NCI-H1417 (cell line): ENCODE measurements at regions not wholly inside any gene's neighbourhood (a gene's known extent, or its start where the extent isn't known, plus 50 kb on each side); places are given as distances from the start of the nearest gene placed in this dataset.
"Not testable (repeated sequence)": the region's sequence is repeated elsewhere in the genome, so short reads cannot be mapped to it uniquely, and the experiment has no call there.

Experiments used
- DNase-seq, 3 experiments: peaks; one replicate each; lab custom pipeline; 2025; lab: John Stamatoyannopoulos, UW

DNA sequence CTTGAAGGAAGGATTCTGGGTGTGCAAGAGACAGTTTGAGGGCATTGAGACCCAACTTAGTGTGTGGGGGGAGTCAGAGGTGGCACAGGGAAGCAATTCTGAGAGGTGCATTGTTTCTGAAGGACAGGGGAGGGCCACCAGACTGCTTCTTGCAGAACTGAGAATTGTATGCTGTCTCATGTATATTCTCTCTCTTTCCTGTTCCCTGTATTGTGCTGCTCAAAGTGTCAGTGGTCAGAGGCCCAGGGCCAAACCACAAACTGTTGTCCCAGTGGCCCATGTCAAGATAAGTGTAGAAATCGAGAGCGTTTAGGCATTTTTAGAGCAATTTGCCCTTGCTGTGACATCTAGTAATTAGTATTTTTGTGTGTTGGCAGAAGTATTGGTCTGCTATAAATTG is 567.1 kb downstream of the EDEM1 start:
- DNase-seq = no peak

DNA sequence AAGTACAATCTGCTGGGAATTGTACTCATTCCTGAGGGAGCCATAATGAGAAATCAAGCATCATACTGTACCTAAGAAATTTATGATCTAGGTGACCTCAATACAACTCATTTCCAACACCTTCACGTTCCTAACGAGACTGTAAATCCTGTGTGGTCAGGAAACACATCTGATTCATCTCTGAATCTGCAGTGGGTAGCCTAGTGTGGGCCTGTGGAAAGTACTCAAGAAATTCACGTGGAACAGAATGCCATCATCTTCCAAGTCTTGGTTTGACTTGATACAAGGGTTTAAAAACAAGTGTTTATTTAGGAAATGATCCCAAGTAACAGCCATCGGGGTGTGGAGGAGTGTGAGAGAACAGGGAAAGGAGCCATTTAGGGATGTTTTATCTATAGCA is 568.9 kb downstream of the EDEM1 start:
- no peak for DNase-seq

DNA sequence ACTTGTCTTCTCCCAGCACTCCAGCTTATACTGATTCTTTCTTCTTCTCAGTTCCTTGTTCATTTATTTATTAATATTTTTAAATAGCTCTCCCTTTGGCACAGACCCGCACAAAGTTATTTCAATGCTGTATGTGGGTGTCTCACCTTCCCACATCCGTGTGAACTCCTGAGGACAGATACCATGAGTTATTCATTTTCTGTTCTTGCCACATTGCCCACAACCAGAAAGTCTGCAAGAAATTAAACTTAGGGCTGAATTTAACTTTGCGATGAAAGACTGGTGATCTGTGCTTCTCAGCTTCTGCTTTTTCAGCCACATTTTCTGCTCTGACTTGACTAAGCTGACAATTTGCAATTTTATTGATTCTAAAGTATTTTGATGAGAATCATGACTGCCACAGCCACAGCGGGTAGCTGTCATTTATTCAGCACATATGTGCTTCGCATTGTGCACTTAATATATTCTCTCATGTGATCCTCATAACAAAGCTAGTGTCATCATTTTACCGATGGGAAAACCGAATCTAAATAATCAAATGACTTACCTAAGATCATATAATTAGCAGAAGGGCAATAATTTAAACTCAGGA is 569.8 kb downstream of the EDEM1 start:
- DNase-seq = no peak

GRCh38 chr3:5758699-5759098 is 571.2 kb downstream of the EDEM1 start:
- no peak for DNase-seq

DNA sequence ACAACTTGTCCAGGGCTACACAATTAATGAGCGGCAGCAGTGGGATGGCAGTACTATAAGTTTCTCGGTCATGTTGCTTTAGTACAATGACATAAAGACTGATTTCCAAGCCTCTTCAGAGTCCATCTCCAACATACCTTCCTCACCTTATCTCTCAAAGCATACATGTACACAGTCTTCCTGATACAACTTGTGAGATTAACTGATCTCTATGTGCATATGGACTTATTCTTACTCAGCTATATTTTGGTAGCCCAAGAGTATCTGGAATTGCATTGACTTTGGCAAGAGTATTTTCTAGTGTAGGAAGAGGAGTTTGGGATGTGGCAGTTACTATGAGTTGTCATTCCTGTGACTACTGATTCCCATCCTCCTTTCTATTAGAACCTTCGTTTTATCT is 575.0 kb downstream of the EDEM1 start:
- no peak for DNase-seq

GRCh38 chr3:5766848-5767247 is 579.3 kb downstream of the EDEM1 start:
- no peak for DNase-seq

- DNase-seq = no peak
These were observed 579.8 kb downstream of the EDEM1 start for GRCh38 chr3:5767304-5767703.

DNA sequence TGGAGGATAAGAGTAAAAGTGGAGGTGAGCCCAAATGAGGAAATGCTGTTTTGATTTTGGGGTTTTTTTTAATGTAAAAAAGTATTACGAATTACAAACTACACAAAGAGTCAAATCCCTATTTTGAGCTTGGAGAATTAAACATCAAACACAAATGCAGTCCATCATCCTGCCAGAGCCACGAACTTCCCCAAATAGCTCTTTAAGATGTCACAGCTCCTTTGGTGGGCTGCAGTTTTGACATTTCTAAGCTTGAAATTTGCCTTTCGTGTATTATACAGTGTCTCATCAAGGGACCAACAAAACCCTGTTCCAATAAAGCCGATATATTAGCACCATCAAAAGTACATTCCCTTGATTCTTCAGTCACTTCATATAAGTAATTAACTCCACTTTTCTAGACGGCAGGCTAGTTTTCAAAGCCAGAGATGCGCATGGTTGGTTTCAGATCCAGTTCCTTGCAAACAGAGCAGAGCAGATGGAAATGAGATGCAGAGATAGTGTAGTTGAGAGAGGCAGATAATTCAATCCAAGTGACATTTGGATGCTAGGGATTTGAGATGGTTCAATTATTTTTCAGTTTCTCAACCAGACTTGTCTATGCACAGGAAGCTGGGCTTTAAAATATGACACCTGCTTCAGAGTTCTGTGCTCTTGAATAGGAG is 580.9 kb downstream of the EDEM1 start:
- DNase-seq = peak in 1 of 3 experiments; percentile 7

DNA sequence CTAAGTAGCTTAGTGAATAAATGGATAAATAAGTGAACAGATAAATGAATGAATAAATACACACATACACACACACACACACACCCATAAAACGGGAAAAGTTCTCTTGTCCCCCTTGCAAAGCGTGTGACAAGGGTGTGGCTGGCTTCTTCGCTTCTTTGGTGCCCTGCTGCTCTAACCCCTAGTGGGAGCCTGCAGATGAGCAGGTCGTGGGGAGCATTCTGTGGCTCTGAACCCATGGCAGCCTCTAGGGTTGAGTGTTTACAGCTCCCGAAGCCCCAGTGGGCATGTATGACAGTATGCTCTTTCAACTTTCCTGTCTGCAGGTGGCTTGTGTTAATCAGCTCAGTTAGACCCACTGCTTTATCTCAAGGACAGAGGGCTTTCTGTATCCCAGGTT is 582.3 kb downstream of the EDEM1 start:
- no peak for DNase-seq

- DNase-seq = no peak
These were observed 586.8 kb downstream of the EDEM1 start for GRCh38 chr3:5774337-5774736.

GRCh38 chr3:5775100-5775499 is 587.6 kb downstream of the EDEM1 start:
- DNase-seq = not testable (repeated sequence)

DNA sequence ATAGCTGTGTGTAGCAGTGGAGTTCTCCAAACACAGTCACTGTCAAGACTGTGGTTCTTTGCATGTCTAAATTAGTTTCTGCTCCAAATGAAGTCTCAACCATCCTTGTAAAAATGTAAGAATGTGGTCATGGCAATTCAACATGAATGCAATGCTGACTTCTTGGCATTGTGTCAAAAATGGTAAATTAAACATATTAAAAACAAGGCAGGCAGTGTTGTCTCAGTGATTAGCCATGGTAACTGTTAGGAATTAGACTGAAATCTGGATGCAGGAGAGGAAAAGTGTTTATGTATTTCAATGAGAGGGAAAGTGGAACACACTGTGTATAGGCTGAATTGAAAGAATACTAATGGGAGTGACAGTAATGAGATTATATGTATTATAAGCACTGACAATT is 597.2 kb downstream of the EDEM1 start:
- peak in 1 of 3 experiments; percentile 31 for DNase-seq

DNA sequence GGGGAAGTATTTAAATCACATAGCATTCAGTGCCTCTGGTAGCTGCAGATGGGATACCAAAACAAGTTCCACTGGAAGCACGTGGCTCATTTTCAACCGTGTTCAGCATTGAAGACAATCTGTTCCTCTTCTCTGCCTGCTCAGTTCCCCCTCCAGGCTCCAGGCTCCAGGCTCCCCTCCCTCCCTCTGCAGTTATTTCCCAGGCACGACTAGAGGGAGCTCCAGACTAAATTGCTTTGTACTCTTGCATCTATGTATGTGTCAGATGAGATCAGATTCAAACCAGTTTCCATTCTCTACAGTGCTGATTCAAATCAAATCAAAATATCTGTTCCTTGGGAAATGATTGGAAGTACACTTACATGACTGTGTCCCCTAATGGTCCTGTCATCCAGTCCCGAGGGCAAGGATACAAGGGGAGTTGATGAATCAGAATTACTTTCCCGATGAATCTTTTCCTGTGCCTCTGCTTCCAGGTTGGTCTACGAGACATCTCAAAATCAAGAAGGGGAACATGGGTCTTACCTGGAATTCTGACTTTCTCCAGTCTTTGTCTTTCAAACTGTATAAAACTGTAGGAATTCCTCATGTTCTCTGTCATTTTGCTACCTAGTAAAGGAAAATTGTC is 600.5 kb downstream of the EDEM1 start:
- peak in 2 of 3 experiments; percentile 5 to 23 for DNase-seq

DNA sequence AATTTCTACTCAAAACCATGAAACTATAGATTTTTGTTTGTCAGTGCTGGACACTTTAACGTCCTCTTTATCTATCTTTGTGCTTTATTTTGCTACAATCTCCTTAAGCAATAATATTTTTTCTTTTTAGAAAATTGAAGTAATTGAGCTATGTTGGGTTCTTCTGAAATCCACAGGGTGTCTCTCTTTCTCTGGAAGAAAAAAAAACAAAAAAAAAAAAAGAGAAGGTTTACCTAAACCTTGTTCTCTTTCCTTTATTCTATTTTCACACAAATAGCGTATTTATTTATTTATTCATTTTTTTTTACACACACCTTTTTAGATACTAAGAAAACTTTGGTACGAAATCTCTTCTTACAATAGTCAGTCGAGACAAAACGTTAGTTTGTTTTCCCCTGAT is 601.0 kb downstream of the EDEM1 start:
- DNase-seq = no peak

DNA sequence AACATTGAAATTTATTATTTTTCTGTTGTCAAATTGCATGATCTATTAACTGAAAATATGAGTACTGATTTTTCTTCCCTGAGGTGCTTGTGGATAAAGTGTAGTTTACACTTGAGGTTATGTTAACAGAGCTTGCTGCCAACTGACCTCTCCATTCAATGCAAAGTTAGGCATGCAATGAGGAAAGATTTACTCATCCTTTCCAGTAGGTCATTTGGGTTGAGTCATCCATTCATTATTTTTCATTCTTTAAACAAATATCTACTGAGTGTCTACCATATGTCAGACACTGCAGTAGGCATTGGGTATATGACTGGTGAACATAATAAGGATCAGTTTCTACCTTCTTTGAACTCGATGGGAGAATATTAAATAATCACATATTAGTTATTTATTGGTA is 604.1 kb downstream of the EDEM1 start:
- DNase-seq = no peak

- no peak for DNase-seq
These were observed 609.0 kb downstream of the EDEM1 start for GRCh38 chr3:5796541-5796940.

DNA sequence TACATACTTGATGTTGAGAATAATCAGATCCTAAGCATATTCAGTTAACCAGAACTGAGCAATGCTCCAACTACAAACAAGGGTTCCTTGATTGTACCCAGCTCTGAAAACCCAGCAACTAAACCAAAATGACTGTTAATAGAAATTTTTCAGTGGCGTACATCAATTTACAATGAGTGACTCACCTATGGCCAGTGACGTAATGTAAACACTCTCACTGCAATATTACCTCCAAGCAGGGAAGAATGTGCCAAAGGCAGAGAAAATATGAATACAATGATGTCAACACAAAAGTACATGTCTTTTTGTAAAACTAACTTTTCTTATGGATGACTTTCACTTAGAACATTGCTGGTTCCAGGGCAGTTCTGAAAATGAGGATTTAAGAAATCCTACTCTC is 611.3 kb downstream of the EDEM1 start:
- no peak for DNase-seq

GRCh38 chr3:5799398-5799797 is 611.9 kb downstream of the EDEM1 start:
- DNase-seq = no peak

DNA sequence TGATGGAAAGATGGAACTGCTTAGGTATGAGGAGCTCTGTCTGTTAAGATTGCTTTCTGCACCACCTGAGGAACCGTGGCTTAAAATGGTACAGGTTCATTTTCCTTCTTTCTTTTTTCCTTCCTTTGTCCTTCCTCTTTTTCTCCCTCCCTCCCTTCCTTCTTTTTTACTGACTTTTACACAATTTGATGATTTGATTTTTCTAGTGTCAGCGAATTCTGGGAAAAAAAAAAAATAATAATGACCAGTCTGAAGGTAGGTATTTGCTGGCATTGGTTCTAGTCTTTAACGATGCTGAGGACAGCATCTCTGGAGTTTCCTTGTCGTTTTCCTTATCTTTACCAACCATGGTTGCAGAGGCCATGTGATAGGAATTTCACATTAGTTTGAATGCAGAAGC is 613.5 kb downstream of the EDEM1 start:
- DNase-seq = no peak

GRCh38 chr3:5806192-5806591 is 618.7 kb downstream of the EDEM1 start:
- peak in 1 of 3 experiments; percentile 1 for DNase-seq

DNA sequence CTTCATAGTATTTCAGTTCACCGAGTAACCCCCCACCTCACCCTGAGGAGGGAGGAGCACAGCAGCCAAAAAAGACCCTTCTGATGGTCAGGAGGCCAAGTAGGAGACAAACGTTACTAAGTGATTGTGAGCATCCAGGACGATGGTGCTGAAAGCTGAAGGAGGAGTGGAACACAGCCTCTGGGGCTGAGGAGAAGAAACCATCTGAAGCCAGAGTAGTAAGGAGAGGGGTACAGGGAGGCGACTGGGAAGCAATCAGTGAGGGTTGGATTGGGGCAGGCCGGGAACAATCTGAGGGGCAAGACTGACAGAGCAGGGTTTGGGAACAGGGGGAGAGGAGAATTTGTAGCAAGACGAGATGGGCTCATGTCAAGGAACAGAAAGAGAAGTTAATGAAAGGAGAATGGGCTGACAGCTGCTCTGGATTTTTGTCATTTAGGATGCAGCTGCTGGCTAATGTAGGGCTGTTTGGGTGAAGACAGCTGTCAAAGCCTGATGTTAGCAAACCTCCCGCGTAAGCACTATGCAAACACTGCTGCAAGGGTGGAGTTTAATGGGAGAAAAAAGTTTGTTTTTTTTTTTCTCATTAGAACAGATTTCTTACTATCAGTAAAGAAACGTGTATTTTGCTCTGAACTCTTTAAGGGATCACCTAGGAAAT is 622.2 kb downstream of the EDEM1 start:
- peak in 1 of 3 experiments; percentile 16 for DNase-seq

GRCh38 chr3:5811016-5811415 is 623.5 kb downstream of the EDEM1 start:
- no peak for DNase-seq

GRCh38 chr3:5813521-5813920 is 626.0 kb downstream of the EDEM1 start:
- no peak for DNase-seq
